NCI-H146 treated with DMSO at 0.1 percent for 48 hours (cell line): ENCODE measurements at regions not wholly inside any gene's neighbourhood (a gene's known extent, or its start where the extent isn't known, plus 50 kb on each side); places are given as distances from the start of the nearest gene placed in this dataset.
A peak's percentile ranks its signal among the peaks of the same experiment; 100 is the strongest.
"Not testable (repeated sequence)": the region's sequence is repeated elsewhere in the genome, so short reads cannot be mapped to it uniquely, and the experiment has no call there.

Experiments used
- DNase-seq: peaks from one replicate; lab custom pipeline; 2025; ENCODE audit not compliant: unreplicated experiment; lab: John Stamatoyannopoulos, UW

DNA sequence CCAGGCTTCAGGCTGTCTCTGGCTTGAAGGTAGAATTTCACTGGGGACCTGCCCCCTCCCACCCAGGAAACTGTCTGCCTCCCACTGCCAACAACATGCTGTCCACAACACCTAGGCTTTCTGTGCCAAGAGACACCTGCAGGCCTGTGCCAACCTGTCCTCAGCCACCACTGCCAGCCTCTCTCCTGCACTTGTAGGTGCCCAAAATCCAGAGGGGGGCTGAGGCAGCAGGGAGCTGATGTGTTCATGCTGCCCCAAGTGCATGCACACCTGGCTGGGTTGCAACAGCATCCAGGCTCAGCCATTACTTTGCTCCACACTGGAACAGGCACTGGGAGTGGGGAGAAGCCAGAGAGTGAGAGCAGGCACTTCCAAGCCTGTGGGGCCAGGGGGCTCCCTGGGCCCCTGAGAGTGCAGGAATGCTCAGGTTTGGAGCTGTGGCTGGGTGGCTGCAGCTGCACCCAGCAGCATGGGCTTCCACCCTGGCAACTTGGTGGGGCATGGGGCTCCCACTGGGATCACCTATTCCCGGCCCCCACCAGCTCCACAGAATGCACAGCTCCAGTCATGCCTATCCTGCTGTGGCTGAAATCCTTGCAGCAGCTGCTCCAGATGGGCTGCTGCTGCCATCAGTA, 218.1 kb upstream of the OBI1 start:
- no peak for DNase-seq

DNA sequence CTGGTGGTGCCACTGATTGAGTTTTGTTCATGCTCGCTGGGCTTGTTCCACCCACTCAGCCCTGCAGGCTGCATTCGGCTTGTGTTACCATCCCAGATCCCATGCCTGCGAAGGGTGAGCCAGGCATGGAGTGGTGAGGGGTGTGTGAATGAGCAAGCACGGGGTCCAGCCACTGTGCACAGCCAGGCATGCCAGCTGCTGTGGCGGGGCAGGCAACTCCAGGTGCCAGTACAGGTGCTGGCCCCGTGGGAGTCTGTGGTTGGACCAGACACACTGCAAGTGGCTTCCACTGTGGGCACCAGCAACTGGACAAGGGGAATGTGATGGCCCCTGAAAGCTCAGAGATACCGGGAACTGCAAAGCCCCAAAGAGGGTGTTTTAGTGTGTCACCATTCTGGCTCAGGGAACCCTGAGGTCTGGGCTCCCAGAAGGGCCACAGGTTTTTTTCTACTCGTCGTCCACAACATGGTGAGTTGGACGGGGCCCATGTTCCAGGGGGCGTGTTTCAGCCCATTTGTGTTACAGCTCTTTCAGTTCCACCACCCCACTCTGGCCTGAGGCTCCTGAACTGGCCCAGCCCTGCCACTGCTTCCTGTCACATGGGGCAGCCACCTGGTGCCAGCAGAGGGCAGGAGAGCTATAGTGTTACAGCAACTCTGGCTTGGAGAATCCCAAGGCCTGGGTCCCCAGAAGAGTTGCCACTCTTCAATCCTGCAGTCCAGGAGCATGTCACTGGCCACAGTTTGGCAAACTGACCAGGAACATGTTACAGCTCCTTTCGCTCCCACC, 217.0 kb upstream of the OBI1 start:
- peak; percentile 44 for DNase-seq

DNA sequence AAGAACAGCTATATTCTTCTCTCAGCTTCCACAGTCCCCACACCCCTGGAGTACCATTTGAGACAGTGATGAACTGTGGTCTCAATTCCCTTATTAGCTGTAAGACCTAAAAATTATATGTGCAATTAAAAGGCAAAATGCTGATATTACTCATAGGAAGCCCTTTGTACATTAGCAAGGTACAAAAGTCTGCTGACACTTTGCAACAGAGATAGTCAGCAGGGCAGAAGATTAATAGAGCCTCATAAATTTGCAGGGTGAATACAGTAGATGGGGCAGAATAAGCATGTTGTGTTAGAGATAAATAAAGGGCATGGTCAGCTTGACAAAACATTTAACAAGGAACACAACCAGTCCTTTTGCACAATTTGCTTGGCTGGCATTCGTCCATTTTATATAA, 210.0 kb upstream of the OBI1 start:
- DNase-seq: no peak

DNA sequence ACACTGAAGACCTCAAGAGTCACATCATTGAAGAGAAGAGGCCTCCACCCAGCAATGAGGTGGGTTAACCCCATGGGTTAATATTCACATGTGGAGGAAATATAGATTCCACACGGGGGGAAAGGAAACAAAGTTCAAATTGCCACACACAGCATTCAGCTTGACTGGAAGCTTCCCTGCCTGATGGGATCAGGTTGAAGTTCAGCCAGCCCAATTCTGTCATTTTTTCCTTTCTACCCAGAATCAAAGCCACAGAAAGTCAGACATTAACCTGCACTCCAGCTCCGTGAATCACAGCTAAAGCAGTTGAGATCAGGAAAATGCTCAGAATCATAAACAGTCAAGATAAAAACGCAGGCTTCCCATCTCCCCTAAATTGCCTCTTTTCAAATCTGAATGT, 208.7 kb upstream of the OBI1 start:
- no peak for DNase-seq

DNA sequence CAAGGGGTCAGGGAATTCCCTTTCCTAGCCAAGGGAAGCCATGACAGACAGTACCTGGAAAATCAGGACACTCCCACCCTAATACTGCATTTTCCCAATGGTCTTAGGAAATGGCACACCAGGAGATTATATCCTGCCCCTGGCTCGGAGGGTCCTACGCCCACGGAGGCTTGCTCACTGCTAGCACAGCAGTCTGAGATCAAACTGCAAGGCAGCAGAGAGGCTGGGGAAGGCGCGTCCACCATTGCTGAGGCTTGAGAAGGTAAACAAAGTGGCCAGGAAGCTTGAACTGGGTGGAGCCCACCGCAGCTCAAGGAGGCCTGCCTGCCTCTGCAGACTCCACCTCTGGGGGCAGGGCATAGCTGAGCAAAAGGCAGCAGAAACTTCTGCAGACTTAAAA, 207.1 kb upstream of the OBI1 start:
- DNase-seq: not testable (repeated sequence)

DNA sequence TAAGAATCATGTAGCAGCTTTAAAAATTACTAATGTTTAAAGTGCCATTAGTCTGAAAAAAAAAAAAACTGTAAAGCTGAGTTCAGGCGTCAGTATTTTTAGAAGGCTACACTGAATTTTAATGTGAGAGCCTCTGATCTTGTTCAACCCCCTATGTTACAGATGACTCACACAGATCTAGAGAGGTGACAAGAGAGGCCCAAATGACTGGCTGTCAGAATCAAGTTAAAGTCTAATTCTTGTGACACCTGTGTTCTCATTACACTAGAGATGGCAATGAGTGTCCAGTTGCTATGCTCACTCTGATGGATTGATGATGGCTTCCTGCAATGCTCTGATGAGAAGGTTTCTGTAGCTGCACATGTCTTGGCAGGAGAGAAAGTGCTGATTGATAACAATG, 203.5 kb upstream of the OBI1 start:
- no peak for DNase-seq

DNA sequence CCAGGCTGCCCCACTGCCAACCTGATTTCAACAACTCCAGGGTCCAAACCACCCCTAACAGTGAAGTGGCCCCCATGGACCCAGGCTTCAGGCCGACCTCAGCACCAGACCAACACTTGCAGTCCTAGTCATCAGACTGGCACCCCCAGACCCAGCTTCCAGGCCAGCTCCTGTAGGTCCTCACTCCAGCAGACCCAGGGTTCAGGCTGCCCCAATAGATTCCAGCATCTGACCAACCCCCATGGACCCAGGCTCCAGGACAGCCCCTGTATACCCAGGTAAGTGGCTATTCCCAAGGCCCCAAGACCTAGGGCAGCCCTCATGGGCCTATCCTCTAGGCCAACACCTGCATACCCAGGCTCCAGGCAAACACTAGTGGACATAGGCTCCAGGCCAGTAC, 193.8 kb upstream of the OBI1 start:
- DNase-seq: no peak

DNA sequence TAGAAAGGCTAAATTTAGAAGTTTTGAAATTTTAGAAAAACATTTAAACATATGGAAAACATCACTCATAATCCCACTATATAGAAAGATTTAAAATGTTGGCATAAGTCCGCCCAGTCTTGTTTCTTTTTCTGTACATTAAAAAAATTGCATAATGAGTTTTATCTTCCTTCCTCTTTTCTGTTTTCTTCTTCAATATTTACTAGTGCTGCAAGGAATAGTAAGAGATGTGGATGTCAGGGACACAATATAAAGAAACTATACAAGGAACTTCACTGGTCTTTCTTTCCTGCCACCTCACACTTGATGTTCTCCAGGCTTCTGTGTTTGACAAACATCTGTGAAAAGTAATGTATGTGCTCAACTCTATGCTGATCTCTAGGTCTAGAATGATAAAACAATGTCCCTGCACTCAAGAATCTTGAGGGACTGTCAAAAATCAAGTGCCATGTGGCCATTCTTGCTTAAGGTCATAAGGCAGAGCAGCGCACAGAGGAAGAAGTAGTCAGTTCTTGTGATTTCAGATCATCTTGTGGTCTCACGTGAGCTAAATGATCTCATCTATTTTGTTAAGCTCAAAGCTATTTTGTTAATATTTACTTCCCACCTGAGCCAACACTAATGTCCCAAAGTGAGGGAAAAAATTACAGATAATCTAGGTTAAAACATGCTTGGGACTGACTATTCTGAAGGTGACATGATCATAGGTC, 186.9 kb upstream of the OBI1 start:
- no peak for DNase-seq

DNA sequence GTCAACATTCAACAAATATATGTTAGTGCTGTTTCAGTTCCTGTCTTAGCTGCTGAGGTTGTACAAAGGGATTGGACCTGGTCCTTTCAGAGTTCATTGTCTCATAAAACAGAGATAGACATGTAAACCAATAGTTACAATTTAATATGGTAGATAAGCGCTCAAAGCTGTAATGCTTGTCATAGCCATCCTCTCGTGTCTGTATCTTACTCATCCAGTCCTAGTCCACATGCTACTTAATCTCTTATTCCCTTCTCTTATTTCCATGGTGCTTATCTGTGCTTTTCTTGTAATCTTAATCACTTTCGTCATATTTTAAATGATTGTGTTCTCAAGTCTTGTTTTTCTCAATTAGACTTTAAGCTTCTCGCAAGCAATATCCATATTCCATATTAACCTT, 185.2 kb upstream of the OBI1 start:
- no peak for DNase-seq

DNA sequence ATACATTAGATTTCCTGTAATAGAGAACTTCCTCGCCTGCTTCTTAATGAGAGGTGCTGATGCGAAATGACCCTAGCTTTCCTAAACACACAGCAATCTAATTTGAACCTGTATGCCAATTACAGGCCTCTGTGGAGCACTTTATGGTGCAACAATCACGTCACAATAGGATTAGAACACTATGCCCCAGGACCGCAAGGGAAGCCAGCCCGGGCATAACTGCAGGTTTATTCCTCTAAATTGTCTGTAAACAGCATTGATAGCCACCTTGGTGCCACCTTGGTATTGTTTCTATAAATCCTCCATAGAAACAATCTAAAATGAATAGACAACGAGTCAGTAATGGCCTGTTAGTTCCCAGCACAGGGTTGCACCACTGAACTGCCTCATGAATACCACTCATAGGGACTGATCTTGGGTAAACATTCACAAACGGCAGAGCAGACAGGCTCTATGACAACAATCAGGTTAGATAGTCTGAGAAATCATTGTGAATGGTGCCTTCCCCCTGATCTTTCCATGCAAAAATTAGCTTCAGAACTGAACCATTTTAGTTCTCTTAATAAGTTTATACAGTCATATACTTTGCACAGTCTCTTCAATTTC, 182.5 kb upstream of the OBI1 start:
- peak; percentile 99 for DNase-seq

DNA sequence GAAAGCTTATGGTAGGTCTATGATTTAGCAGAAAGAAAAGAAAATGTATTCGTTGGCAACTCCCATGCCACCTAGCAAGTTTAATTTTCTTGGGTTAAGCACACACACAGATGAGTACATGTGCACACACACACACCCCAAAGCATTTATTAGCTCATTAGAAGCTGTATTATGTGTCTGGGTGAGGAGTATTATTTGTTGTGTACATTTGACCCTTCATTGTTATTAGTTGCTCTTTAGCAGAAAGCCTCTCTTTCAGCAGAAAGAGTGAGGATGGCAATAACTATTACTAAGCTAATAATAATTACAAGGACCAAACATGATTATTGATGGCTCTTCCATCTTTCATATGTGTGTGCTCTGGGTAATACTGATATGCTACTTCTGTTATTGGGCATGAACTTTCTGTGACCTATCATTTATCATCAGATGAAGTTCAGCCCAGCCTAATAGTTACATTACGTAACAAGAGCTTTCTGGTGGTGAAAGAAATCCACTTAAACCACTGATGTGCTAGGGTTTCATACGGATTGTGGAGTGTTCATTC, 177.4 kb upstream of the OBI1 start:
- no peak for DNase-seq

DNA sequence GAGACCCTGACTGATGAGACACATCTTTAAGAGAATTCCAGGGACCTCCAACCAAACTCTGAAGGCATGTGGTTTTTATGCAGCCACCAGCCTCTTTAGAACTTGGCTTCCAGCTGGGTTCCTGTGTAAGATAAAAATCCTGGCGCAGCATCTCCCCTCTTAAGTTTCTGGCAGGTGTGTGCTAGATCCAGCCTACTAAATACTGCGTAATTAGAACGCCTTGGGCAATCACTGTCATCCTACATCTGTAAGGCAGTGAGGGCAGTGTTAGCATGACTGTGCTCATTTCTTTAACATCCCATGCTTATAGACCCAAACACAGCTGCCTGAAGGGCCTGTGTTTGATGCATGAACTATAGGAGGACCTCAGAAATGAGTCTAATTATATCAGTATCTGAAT, 173.5 kb upstream of the OBI1 start:
- DNase-seq: peak; percentile 90

DNA sequence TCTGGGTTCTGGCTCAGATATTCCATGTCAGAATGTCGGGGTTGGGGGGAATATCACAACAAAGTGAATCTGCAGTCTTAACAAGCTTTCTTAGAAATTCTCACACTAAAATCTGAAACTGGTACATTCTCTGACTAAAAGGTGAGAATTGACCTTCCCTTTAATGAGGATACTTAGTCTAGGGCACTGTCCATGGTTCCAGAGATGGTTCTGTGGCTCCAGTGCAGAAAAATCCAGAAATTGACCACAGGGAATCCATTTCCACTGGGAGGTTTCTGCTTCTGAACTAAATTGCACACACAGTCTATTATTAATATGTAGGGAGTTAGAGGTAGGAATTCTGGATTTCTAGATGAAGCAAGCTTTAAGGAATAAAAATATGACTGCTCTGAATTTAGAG, 171.6 kb upstream of the OBI1 start:
- DNase-seq: no peak

DNA sequence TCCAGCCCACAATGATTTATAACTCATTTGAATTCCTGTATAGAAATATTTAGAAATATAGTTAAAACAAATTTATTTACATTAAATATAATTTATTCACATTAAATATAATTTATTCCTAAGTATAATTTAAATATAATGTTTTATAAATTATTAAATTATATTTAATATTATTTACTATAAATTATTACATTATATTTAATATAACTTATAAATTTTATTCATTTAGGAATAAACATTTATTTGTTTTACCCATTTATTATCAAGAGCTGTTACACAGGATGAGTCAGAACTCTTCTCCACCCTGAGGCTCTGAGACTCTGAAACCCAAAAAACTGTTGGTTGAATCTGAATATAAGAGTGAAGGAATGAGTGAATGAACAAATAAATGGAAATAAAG, 170.9 kb upstream of the OBI1 start:
- DNase-seq: no peak

DNA sequence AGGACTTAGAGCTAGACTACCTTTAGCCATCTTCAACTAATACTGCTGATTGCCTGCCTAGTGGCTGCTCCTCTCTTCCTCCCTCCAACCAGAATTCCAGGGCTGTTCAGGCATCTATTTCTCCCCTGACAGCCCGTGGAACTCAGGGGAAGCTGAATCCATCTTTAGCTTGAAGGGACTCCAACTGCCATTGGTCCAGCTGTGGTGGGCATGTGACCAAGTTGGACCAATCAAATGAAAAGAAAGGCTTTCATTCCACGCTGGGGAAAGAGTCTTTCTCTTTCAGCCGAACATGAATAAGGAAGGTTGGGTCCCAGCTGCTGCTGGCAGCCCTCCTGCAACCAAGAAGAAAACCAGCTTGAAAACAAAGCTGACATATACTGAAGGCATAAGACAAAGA, 168.5 kb upstream of the OBI1 start:
- DNase-seq: no peak

DNA sequence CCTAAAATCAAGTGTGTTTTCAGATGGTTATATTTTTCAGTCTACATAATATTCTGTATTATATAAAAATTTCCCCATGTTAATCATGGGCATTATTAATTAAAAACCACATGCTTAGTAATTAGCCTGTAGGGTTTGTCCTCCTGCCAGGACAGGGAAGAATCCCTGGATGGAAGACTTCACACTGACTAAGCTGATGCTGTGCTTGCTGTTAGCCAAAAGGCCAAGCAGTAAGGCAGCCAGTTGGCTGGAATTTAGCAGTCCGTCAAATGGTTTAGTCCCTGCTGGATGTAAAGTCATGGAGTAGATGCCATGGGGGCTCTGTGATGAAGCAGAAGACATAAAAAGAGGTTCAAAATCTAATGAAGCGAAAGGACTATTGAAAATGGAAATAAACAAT, 168.0 kb upstream of the OBI1 start:
- no peak for DNase-seq

DNA sequence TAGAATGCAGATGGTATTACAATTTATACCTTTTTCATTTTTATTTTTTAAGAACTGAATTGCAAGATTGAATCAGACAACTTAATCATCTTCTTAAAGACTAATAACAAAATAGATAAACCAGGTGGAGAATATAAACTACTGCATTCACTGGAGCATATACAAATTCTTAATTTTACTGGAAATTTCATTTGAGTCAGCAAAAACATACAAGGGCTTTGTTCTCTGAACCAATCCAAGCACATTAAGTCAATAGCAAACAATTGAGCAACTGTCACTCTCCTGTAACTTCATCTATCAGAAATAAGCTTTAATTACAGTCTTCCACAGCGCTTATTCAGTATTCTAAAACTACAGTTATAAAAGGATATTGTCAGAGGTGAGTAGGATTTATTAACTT, 167.4 kb upstream of the OBI1 start:
- DNase-seq: peak; percentile 72

DNA sequence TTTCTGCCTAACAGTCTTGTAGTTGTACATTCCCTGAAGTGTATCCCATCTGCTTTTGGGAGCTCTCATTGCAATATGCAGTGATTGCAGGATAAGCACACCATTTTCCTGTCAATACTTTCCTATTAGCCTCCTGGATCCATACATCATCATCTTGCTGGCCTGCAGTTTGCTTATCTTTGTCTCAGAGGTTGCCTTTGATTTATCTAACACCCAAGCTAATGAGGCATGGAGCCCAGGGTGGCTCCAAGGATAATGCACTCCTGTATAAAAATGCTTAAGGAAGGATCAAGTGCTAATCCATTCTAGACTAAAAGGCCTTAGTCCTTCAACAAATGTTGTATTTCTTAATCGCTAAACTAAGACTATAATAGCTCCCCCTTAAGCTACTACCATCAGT, 161.6 kb upstream of the OBI1 start:
- no peak for DNase-seq

DNA sequence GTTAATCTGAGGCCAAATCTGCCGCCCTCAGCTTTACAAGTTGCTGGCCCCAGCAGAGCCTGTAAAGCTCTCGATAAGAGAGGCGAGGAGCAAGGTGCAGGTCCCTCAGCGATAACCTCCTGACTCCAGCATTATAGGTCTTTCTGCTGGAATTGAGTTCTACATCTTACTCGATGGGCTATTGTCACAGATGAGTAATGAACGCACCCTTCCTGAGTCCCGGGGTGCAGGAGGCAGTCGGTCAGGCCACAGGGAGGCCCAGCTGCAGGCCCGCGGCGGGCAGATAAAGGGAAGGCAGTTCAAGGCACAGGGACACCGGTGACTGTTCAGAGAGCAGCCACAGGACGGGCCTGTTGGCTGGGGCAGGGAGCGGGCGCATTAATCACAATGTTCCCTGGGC, 157.6 kb upstream of the OBI1 start:
- DNase-seq: no peak

DNA sequence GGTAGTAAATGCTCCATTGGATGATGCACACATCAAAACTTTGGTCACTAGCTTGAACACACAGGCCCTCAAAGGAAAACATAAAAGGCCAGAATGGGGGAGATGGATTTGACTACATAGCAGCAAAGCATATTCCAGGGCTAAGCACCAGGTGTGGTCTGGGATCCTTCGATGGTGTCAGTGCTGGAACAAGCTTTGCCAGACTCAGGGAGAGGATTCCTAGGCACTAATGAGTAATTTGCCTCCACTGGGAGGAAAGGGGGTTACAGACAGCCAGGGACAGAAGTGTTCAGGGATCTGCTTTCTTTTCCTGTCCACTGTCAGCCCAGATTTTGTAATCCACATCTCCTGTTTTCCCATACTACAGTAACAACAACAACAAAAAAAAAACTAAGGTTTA, 157.2 kb upstream of the OBI1 start:
- no peak for DNase-seq

DNA sequence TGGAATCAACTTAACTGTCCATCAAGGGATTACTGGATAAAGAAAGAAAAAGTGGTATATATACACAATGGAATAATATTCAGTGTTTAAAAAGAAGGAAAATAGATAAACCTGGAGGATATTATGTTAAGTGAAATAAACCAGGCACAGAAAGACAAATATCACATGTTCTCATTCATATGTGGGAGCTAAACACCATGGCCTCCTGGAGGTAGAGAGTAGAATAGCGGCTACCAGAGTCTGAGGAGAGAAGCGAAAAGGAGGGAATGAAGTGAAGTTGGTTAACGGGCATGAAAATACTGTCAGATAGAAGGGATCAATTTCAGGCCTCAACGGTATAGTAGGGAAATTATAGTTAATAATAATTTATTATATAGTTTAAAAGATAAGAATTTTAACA, 147.5 kb upstream of the OBI1 start:
- DNase-seq: no peak

DNA sequence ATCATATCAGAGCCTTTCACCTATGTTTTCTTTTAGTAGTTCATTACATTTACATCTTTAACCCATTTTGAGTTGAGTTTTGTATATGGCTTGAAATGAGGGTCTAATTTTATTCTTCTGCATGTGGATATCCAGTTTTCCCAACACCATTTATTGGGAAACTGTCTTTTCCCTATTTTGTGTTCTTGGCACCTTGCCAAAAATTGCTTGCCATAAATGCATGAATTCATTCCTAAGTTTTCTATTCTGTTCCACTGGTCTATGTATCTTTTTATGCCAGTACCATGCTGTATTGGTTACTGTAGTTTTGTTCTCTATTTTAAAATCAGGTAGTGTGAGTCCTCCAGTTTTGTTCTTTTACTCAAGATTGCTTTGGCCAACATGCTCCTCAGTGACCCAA, 144.0 kb upstream of the OBI1 start:
- DNase-seq: no peak
